Osteocyte (in vitro differentiated cells): ENCODE measurements at regions not wholly inside any gene's neighbourhood (a gene's known extent, or its start where the extent isn't known, plus 50 kb on each side); places are given as distances from the start of the nearest gene placed in this dataset.
A peak's percentile ranks its signal among the peaks of the same experiment; 100 is the strongest.

Source experiments
- DNase-seq: peaks from one replicate; pipeline ENCODE4 v3.0.0; 2021; ENCODE audit warnings: mixed read lengths; ENCODE audit not compliant: unreplicated experiment; ENCODE audit errors: extremely low spot score
- H3K27ac Mint-ChIP-seq: one replicate; pipeline ENCODE4 v1.8.0; 2021; ENCODE audit warnings: mild to moderate bottlenecking, mixed read lengths; ENCODE audit not compliant: unreplicated experiment
- H3K27me3 Mint-ChIP-seq: one replicate; pipeline ENCODE4 v1.8.0; 2021; ENCODE audit warnings: mixed read lengths; ENCODE audit not compliant: unreplicated experiment
- H3K36me3 Mint-ChIP-seq: one replicate; pipeline ENCODE4 v1.8.0; 2021; ENCODE audit warnings: mixed read lengths; ENCODE audit not compliant: unreplicated experiment
- H3K4me1 Mint-ChIP-seq: one replicate; pipeline ENCODE4 v1.8.0; 2021; ENCODE audit warnings: mixed read lengths; ENCODE audit not compliant: unreplicated experiment
- H3K4me3 Mint-ChIP-seq: one replicate; pipeline ENCODE4 v1.8.0; 2021; ENCODE audit warnings: mild to moderate bottlenecking, moderate library complexity, mixed read lengths; ENCODE audit not compliant: unreplicated experiment
- H3K9me3 Mint-ChIP-seq: one replicate; pipeline ENCODE4 v1.8.0; 2021; ENCODE audit warnings: mixed read lengths; ENCODE audit not compliant: unreplicated experiment
- CTCF ChIP-seq: fragments of 200-600 bp; sonication (generic); IDR thresholded peaks from 2 replicates; pipeline ENCODE4 v1.5.0; 2021; ENCODE audit warnings: antibody characterized with exemption, mild to moderate bottlenecking, moderate library complexity

DNA sequence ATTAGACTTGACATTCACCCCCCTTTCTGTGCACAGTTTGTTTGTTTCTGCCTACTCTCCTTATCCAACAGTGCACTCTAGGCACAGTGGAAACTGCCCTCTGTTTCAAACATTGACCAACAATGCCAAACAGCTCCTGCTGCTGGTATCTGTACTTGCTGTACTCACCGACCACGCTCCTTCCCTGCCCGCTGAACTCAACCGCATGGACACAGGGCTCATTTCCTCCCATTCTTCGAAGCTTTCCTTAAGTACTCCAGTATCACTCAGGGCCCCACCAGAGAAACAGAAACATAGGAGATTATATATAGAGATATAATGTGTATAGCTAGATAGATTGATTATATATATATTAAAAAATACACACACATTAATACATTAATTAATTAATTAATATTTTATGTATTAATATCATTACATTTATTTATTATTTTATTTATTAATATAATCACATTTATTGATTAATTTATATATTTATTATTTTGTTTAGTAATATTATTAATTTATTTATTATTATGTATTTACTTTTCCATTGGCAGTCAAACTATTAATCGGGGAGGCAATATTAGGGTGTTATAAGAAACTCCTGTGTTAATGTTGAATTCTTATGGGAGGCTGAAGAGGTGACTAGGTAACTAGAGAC, 1528.2 kb downstream of the EFNB2 start:
- H3K36me3 Mint-ChIP-seq = no peaks in the 10 kb centered on the region
- no peak for DNase-seq
- H3K9me3 Mint-ChIP-seq = no peaks in the 10 kb centered on the region
- H3K27me3 Mint-ChIP-seq = no peaks in the 10 kb centered on the region
- TF ChIP-seq CTCF = no peak
- H3K4me3 Mint-ChIP-seq = no peak overlapping the region
- H3K27ac Mint-ChIP-seq = no peak overlapping the region
- H3K4me1 Mint-ChIP-seq = peaks cover 5% of the 10 kb centered on the region

DNA sequence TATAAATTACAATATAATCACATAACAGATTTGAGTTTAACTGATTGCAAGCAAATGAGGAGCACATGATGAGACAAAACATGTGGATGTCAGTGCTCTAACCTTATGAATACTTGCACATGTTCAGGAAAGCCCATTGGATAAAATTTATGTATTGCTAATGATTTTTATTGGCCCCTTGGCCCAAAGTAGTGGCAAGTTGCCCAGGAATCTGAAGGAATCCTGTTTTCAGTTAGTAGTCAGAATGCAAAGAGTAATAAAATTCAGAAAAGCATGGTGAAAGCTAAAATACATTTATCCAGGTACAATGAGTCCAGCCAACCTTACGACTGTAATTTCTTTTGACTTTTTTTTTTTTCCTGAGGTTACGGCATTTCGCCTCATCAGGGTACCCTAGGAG, 1539.4 kb downstream of the EFNB2 start:
- TF ChIP-seq CTCF = no peak
- Mint-ChIP-seq H3K27ac (no peak overlapping the region), H3K9me3 (no peaks in the 10 kb centered on the region), H3K36me3 (no peaks in the 10 kb centered on the region), H3K27me3 (no peaks in the 10 kb centered on the region), H3K4me3 (no peak overlapping the region), H3K4me1 (no peaks in the 10 kb centered on the region)
- DNase-seq = no peak

DNA sequence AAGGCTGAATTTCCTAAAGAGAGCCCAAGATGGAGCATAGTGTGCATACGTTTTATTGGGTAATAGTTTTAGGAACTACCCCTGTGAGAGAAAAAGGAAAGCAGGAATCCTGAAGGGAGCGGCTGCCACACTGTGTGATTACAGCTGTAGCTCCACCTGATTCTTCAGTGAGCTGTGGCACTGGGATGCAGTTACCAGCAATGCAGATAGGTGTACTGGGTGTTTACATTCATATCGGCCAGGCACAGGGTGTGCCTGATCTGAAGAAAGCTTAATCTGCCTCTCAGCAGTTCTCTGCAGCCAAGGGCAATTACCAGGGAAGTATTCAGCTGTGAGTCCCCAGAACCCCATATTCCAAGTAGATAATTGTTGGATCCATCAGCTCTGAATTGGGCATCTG, 1541.8 kb downstream of the EFNB2 start:
- Mint-ChIP-seq H3K9me3 (no peaks in the 10 kb centered on the region), H3K27me3 (no peaks in the 10 kb centered on the region), H3K4me1 (no peaks in the 10 kb centered on the region), H3K27ac (no peak overlapping the region), H3K36me3 (no peaks in the 10 kb centered on the region), H3K4me3 (no peak overlapping the region)
- no peak for DNase-seq
- TF ChIP-seq CTCF = no peak

DNA sequence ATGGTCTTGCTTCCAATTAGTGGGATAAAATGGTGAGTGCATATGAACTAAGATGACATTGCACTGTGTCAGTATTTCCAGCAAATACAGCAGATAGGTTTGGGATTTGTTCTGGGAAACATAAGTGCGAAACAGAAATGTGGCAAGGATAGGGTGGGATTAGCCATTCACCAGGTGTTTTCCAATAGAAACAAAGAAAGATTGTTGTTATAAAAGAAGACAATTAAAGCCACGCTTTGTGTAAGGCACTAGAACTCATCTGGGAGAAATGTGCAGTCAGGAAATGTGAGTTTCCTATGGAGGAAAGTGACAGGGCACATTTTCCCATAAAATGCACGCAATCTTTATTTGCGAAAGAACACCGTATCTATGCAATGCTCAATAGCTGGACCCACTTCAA, 1547.8 kb downstream of the EFNB2 start:
- no peak overlapping the region for H3K27ac Mint-ChIP-seq
- no peak for DNase-seq
- no peak for TF ChIP-seq CTCF
- no peaks in the 10 kb centered on the region for H3K27me3 Mint-ChIP-seq
- no peaks in the 10 kb centered on the region for H3K9me3 Mint-ChIP-seq
- H3K4me3 Mint-ChIP-seq = no peak overlapping the region
- no peaks in the 10 kb centered on the region for H3K36me3 Mint-ChIP-seq
- H3K4me1 Mint-ChIP-seq = peaks cover 17% of the 10 kb centered on the region

DNA sequence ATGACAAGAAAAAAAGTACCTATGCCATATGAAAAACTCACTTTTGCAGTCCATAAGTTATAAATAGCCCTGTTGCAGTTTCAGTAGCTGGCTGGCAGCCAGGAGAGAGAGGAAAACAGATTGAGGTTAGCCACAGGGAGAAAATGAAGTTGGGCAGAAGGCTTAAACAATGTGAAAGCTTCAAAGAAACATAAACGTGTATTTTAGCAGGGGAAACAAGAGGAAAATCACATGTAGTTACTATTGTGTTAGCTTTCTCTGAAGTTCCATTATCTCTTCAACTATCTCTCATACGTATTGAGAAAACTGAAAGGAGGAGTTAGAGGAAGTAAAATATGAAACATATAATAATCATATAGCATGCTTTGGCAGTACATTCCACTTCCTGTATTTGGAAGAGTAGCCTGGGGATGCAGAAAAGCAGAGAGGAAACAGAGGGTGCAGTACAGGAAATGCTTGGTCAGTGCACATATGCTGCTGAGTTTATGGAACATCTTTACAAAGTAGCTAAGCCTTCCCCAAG, 1551.1 kb downstream of the EFNB2 start:
- Mint-ChIP-seq H3K36me3 (no peaks in the 10 kb centered on the region), H3K27ac (peak overlapping the region; percentile 83), H3K4me1 (peaks cover 17% of the 10 kb centered on the region), H3K9me3 (no peaks in the 10 kb centered on the region), H3K4me3 (peak overlapping the region; percentile 61), H3K27me3 (no peaks in the 10 kb centered on the region)
- TF ChIP-seq CTCF = no peak
- DNase-seq = no peak
